ENCODE measurements at regions not wholly inside any gene's neighbourhood (a gene's known extent, or its start where the extent isn't known, plus 50 kb on each side); places are given as distances from the start of the nearest gene placed in this dataset.

DNA sequence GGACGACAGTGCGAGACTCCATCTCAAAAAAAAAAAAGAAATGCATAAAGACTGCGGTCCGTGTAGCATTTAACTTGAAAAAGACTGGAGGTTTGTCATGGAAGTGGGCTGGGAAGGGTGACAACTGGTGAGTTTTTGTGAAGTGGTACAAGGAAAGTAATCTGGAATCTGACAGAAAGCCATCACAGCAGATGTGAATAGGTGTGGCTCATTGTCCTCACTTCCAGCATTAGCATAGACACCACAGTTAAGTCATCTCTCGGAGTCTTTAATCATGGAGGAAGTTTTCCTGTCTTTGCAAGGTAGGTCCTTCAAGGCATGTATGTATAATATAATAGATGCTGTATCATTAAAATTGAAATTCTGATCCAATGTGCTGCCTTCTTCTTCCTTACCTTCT is 453.2 kb downstream of the TFAP2A start:
- no peaks in the 10 kb centered on the region for H3K79me2 ChIP-seq (ENCODE audit: control insufficient read depth, insufficient read depth, low read length)
- H3K4me2 ChIP-seq (ENCODE audit: insufficient read depth, low read length) = no peak overlapping the region
- H3K27me3 ChIP-seq (ENCODE audit: control insufficient read depth in 2 of 2, insufficient read depth in 2 of 2, low read length in 2 of 2) = no peaks in the 10 kb centered on the region
- FAIRE-seq (no peak), DNase-seq (ENCODE audit: low read depth, low spot score) (no peak)
- H3K36me3 ChIP-seq (ENCODE audit: control insufficient read depth in 2 of 2, extremely low read depth in 1 of 2, insufficient read depth in 2 of 2, low read length in 2 of 2) = no peaks in the 10 kb centered on the region
- BruUV-seq (replicated peaks) = no TSS peak
- POLR2A ChIA-PET = no interaction called here
- CTCF ChIA-PET = no interaction called here
- TF ChIP-seq JUN (IDR thresholded peaks at IDR 0.05; ENCODE audit: borderline replicate concordance, insufficient read depth, insufficient read length, low read depth) (no peak), GATA2 (IDR thresholded peaks at IDR 0.05; ENCODE audit: insufficient read depth, insufficient read length, low read depth, low read length) (no peak), POLR2A (IDR thresholded peaks at IDR 0.05; ENCODE audit: low read depth, low read length) (no peak), CTCF (IDR thresholded peaks at IDR 0.05; ENCODE audit: extremely low read depth in 1 of 2, insufficient read depth in 1 of 2, low read depth in 1 of 2, low read length in 2 of 2) (no peak), FOS (IDR thresholded peaks at IDR 0.05; ENCODE audit: borderline replicate concordance, insufficient read depth, low read length) (no peak), MAX (IDR thresholded peaks at IDR 0.05; ENCODE audit: insufficient read depth, insufficient read length) (no peak), EZH2 (IDR thresholded peaks at IDR 0.05; ENCODE audit: borderline replicate concordance, low read depth, low read length, severe bottlenecking) (no peak), POLR2AphosphoS5 (IDR thresholded peaks at IDR 0.05; ENCODE audit: insufficient read depth, low read depth, low read length) (no peak), MYC (IDR thresholded peaks at IDR 0.05; ENCODE audit: low read depth, low read length) (no peak)
- no peaks in the 10 kb centered on the region for H3K4me1 ChIP-seq (ENCODE audit: control insufficient read depth, extremely low read depth, insufficient read depth, low read length)
- dilution Hi-C loops (cut with MboI; ENCODE audit: extremely low pct_ligation_motif_present, low sequenced_read_pairs) (no loop called here), intact Hi-C loops (cut with micrococcal nuclease) (no loop called here)
- no peak overlapping the region for H3K4me3 ChIP-seq (replicated peaks in 1 of 3; ENCODE audit: insufficient read depth in 1 of 3, low read depth in 1 of 3, low read length in 3 of 3)
- no peak overlapping the region for H3K27ac ChIP-seq (ENCODE audit: insufficient read depth, low read depth, low read length)
- H3K9me1 ChIP-seq (replicated peaks; ENCODE audit: control insufficient read depth, extremely low read depth, insufficient read depth, low read length) = no peaks in the 10 kb centered on the region
- no peaks in the 10 kb centered on the region for H3K9me3 ChIP-seq (replicated peaks; ENCODE audit: control insufficient read depth, insufficient read depth, low read length)
- no peak overlapping the region for H3K9ac ChIP-seq (replicated peaks; ENCODE audit: extremely low read depth, insufficient read depth, low read length)
- no peak overlapping the region for H2AFZ ChIP-seq (ENCODE audit: low read depth, low read length)
- H4K20me1 ChIP-seq (replicated peaks; ENCODE audit: control insufficient read depth, extremely low read depth, insufficient read depth, low read length) = no peaks in the 10 kb centered on the region
